HCT116 (cell line): ENCODE measurements at regions not wholly inside any gene's neighbourhood (a gene's known extent, or its start where the extent isn't known, plus 50 kb on each side); places are given as distances from the start of the nearest gene placed in this dataset.

Experiments
- ATAC-seq: fragments of 200-7000 bp; cut with Tn5 transposase; 2 replicates; pipeline ENCODE4 v1.9.1; 2020; ENCODE audit warnings: mild to moderate bottlenecking, moderate library complexity
- BruUV-seq: library from RNA; stranded (reverse); fragments of 400-500 nt; replicated peaks from 2 replicates; lab custom pipeline; 2021; lab: Mats Ljungman, UMichigan
- CTCF ChIA-PET: fragments of 300-600 bp; sonication (Branson Sonifier 250); formaldehyde crosslinking; loops from one replicate; lab custom pipeline; 2021; ENCODE audit warnings: antibody characterized with exemption; lab: Charles Lee
- POLR2A ChIA-PET: fragments of 300-600, 350-600 bp; sonication (Branson Sonifier 250); formaldehyde crosslinking; loops from one replicate; lab custom pipeline; 2021; ENCODE audit warnings: antibody characterized with exemption; lab: Charles Lee
- RAD21 ChIA-PET, 2 experiments: fragments of 300-600 bp; sonication (Branson Sonifier 250); formaldehyde crosslinking; loops; one replicate each; lab custom pipeline; 2023; ENCODE audit warnings: low total read pairs in 2 of 2; ENCODE audit not compliant: uncharacterized antibody in 2 of 2, unreplicated experiment in 2 of 2, low non-redundant PET in 1 of 2; lab: Charles Lee
- DNase-seq: peaks from one replicate; pipeline ENCODE4 v3.0.0-alpha.2; 2010; ENCODE audit warnings: low read depth, low spot score
- H2AFZ ChIP-seq: fragments of 200-600 bp; shearing (Covaris generic), sonication (generic); 2 replicates; pipeline ENCODE4 v1.6.1; 2017; ENCODE audit warnings: low read depth, mixed run types, mixed read lengths, antibody characterized with exemption, low read length; ENCODE audit not compliant: poor library complexity, severe bottlenecking
- H3K27ac ChIP-seq: 2 replicates; pipeline ENCODE4 v1.5.1; 2012; ENCODE audit warnings: low read depth, low read length
- H3K27me3 ChIP-seq: fragments of 200-600 bp; sonication (generic); 2 replicates; pipeline ENCODE4 v1.6.1; 2016; ENCODE audit warnings: mixed run types, low read length, mixed read lengths; ENCODE audit not compliant: insufficient read depth
- H3K36me3 ChIP-seq, 2 experiments: fragments of 200-500 bp in 1 of 2; fragments of 200-600 bp in 1 of 2; sonication (Bioruptor generic) in 1 of 2; sonication (generic) in 1 of 2; 2 replicates each; pipeline versions ENCODE4 v1.5.1 to v1.6.1; 2014 to 2016; ENCODE audit warnings: low read length in 2 of 2, inconsistent platforms in 1 of 2, mixed read lengths in 1 of 2, mixed run types in 1 of 2; ENCODE audit not compliant: insufficient read depth in 2 of 2, control insufficient read depth in 1 of 2
- H3K4me1 ChIP-seq, 2 experiments: fragments of 200-600 bp in 1 of 2; sonication (generic) in 1 of 2; 2 replicates each; pipeline versions ENCODE4 v1.5.1 to v1.6.1; 2012 to 2017; ENCODE audit warnings: low read length in 2 of 2, inconsistent platforms in 1 of 2, mild to moderate bottlenecking in 1 of 2, mixed read lengths in 1 of 2, mixed run types in 1 of 2, moderate library complexity in 1 of 2; ENCODE audit not compliant: insufficient read depth in 2 of 2, control insufficient read depth in 1 of 2
- H3K4me2 ChIP-seq: fragments of 200-600 bp; sonication (generic); 2 replicates; pipeline ENCODE4 v1.6.1; 2017; ENCODE audit warnings: mixed run types, low read length, mixed read lengths
- H3K4me3 ChIP-seq, 2 experiments: fragments of 200-600 bp in 1 of 2; sonication (generic) in 1 of 2; replicated peaks in 1 of 2; 2 replicates each; pipeline ENCODE4 v1.5.1; 2011 to 2016; ENCODE audit warnings: low read length in 2 of 2, control low read depth in 1 of 2, low read depth in 1 of 2, mild to moderate bottlenecking in 1 of 2, mixed read lengths in 1 of 2, mixed run types in 1 of 2
- H3K79me2 ChIP-seq: fragments of 200-600 bp; sonication (generic); 2 replicates; pipeline ENCODE4 v1.6.1; 2017; ENCODE audit warnings: mild to moderate bottlenecking, mixed run types, low read length, moderate library complexity, mixed read lengths; ENCODE audit not compliant: insufficient read depth
- H3K9ac ChIP-seq: fragments of 200-600 bp; sonication (generic); 2 replicates; pipeline ENCODE4 v1.6.1; 2016; ENCODE audit warnings: low read length, mixed read lengths
- H3K9me2 ChIP-seq: fragments of 200-600 bp; sonication (generic), shearing (Covaris generic); 2 replicates; pipeline ENCODE4 v1.6.1; 2017; ENCODE audit warnings: mixed run types, mild to moderate bottlenecking, moderate library complexity; ENCODE audit not compliant: insufficient read depth
- H3K9me3 ChIP-seq, 2 experiments: fragments of 200-500 bp in 1 of 2; fragments of 200-600 bp in 1 of 2; sonication (Bioruptor generic) in 1 of 2; sonication (generic) in 1 of 2; 2 replicates each; pipeline ENCODE4 v1.6.1; 2014 to 2017; ENCODE audit warnings: low read length in 2 of 2, mixed read lengths in 2 of 2, inconsistent platforms in 1 of 2, low read depth in 1 of 2, mild to moderate bottlenecking in 1 of 2, mixed run types in 1 of 2, moderate library complexity in 1 of 2; ENCODE audit not compliant: control insufficient read depth in 1 of 2, insufficient read depth in 1 of 2
- H4K20me1 ChIP-seq: fragments of 200-600 bp; sonication (generic), shearing (Covaris generic); 2 replicates; pipeline ENCODE4 v1.6.1; 2017; ENCODE audit warnings: mixed run types, mild to moderate bottlenecking, moderate library complexity; ENCODE audit not compliant: insufficient read depth
- EGR1 ChIP-seq: IDR thresholded peaks from 2 replicates; pipeline ENCODE4 v1.6.1; 2012; ENCODE audit warnings: low read depth
- EZH2 ChIP-seq: fragments of 200-600 bp; sonication (generic); IDR thresholded peaks from 2 replicates; pipeline ENCODE4 v1.6.1; 2017; ENCODE audit warnings: antibody characterized with exemption, mixed run types
- EZH2phosphoT487 ChIP-seq: fragments of 200-600 bp; IDR thresholded peaks from 2 replicates; pipeline ENCODE4 v1.6.1; 2018; ENCODE audit warnings: antibody characterized with exemption, borderline replicate concordance
- SIN3A ChIP-seq: IDR thresholded peaks from 2 replicates; pipeline ENCODE4 v1.6.1; 2012; ENCODE audit warnings: low read depth
- YY1 ChIP-seq: IDR thresholded peaks from 2 replicates; pipeline ENCODE4 v1.6.1; 2011; ENCODE audit warnings: low read length, low read depth, moderate library complexity, mild to moderate bottlenecking; ENCODE audit not compliant: insufficient replicate concordance; ENCODE audit errors: extremely low read depth
- intact Hi-C: fragments of 100-400 bp; cut with micrococcal nuclease; formaldehyde crosslinking; loops from 2 replicates; pipeline ENCODE4 v1.10.0; 2022
- TF ChIP-seq, protein P1 (sequence below): IDR thresholded peaks from 2 replicates; pipeline ENCODE4 v1.6.1; 2012
- TF ChIP-seq, protein P2 (sequence below): IDR thresholded peaks from 2 replicates; pipeline ENCODE4 v1.6.1; 2011; ENCODE audit warnings: mild to moderate bottlenecking, low read length, moderate library complexity; ENCODE audit not compliant: insufficient replicate concordance; ENCODE audit errors: extremely low read depth

DNA sequence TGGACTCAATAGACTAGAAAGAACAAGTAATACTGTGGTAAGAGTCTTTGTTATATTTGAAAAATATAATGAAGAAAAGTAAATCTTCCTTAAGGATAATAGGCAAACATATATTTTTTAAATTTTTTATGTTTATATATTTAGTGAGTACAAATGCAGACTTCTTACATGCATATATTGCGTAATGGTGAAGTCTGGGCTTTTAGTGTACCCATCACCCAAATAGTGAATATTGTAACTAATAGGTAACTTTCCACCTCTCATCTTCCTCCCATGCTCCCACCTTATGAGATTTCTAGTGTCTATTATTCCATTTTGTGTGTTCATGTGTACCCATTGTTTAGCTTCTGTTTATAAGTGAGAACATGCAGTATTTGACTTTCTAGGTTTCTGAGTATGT is 711.2 kb upstream of the NDST4 start:
- H3K4me3 ChIP-seq, result no peak overlapping the region
- TF ChIP-seq, protein P1, sequence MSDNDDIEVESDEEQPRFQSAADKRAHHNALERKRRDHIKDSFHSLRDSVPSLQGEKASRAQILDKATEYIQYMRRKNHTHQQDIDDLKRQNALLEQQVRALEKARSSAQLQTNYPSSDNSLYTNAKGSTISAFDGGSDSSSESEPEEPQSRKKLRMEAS, result no peak
- TF ChIP-seq SIN3A (no peak), EGR1 (no peak)
- H4K20me1 ChIP-seq, result no peaks in the 10 kb centered on the region
- ATAC-seq (no peak), DNase-seq (no peak)
- no peak overlapping the region for H3K27ac ChIP-seq
- no peaks in the 10 kb centered on the region for H3K9me3 ChIP-seq
- no peak overlapping the region for H2AFZ ChIP-seq
- ChIA-PET RAD21 (no interaction called here), CTCF (no interaction called here), POLR2A (no interaction called here)
- no peaks in the 10 kb centered on the region for H3K4me1 ChIP-seq
- H3K36me3 ChIP-seq, result no peaks in the 10 kb centered on the region
- no peak overlapping the region for H3K9ac ChIP-seq
- no peak overlapping the region for H3K4me2 ChIP-seq
- no peaks in the 10 kb centered on the region for H3K27me3 ChIP-seq
- no peaks in the 10 kb centered on the region for H3K9me2 ChIP-seq
- BruUV-seq, result no TSS peak
- H3K79me2 ChIP-seq, result no peaks in the 10 kb centered on the region
- intact Hi-C loops, result no loop called here

DNA sequence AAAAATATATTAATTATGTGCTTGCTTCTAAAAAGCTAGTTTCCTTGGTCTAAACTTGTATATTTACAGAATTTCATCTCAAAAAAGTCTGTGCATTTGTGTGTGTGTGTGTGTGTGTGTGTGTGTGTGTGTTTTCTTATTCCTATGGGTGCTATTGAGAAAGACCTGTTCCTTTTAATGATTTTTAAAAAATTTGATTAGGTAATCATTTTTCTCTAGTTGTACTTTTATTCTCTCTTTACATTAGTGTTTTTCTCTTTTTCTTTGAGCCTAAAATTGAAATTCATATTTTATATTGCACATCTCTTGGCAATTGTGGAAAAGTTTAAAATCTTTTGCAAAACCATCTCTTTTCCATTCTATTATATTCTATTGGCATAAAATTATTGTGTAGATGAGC is 690.4 kb upstream of the NDST4 start:
- H4K20me1 ChIP-seq, result no peaks in the 10 kb centered on the region
- TF ChIP-seq SIN3A (no peak), EZH2 (no peak), YY1 (no peak), EZH2phosphoT487 (no peak)
- TF ChIP-seq, protein P2, sequence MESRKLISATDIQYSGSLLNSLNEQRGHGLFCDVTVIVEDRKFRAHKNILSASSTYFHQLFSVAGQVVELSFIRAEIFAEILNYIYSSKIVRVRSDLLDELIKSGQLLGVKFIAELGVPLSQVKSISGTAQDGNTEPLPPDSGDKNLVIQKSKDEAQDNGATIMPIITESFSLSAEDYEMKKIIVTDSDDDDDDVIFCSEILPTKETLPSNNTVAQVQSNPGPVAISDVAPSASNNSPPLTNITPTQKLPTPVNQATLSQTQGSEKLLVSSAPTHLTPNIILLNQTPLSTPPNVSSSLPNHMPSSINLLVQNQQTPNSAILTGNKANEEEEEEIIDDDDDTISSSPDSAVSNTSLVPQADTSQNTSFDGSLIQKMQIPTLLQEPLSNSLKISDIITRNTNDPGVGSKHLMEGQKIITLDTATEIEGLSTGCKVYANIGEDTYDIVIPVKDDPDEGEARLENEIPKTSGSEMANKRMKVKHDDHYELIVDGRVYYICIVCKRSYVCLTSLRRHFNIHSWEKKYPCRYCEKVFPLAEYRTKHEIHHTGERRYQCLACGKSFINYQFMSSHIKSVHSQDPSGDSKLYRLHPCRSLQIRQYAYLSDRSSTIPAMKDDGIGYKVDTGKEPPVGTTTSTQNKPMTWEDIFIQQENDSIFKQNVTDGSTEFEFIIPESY, result no peak
- no peak overlapping the region for H3K4me2 ChIP-seq
- H3K4me1 ChIP-seq, result no peaks in the 10 kb centered on the region
- no peak overlapping the region for H3K9ac ChIP-seq
- H3K9me3 ChIP-seq, result no peaks in the 10 kb centered on the region
- H3K27me3 ChIP-seq, result no peaks in the 10 kb centered on the region
- POLR2A ChIA-PET, result no interaction called here
- no peak for ATAC-seq
- no peak overlapping the region for H3K27ac ChIP-seq
- H3K79me2 ChIP-seq, result no peaks in the 10 kb centered on the region
- intact Hi-C loops, result no loop called here
- no TSS peak for BruUV-seq
- H3K4me3 ChIP-seq, result no peak overlapping the region
- no peak for DNase-seq
- CTCF ChIA-PET, result no interaction called here
- H3K9me2 ChIP-seq, result peaks cover 2% of the 10 kb centered on the region; the same call in 1 of the 2 replicates
- H2AFZ ChIP-seq, result no peak overlapping the region
- RAD21 ChIA-PET, result no interaction called here
- no peaks in the 10 kb centered on the region for H3K36me3 ChIP-seq
